ENCODE measurements at regions not wholly inside any gene's neighbourhood (a gene's known extent, or its start where the extent isn't known, plus 50 kb on each side); places are given as distances from the start of the nearest gene placed in this dataset.
"Not testable (repeated sequence)": the region's sequence is repeated elsewhere in the genome, so short reads cannot be mapped to it uniquely, and the experiment has no call there.

DNA sequence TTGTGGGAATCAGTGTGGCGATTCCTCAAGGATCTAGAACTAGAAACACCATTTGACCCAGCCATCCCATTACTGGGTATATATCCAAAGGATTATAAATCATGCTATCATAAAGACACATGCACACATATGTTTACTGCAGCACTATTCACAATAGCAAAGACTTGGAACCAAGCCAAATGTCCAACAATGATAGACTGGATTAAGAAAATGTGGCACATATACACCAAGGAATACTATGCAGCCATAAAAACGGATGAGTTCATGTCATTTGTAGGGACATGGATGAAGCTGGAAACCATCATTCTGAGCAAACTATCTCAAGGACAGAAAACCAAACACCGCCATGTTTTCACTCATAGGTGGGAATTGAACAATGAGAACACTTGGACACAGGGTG lies 250.9 kb upstream of the FGF13 start:
- FAIRE-seq; H2AFZ ChIP-seq (ENCODE audit: low read depth, low read length); DNase-seq (ENCODE audit: extremely low read depth in 1 of 4, low spot score in 3 of 4); CTCF ChIA-PET (ENCODE audit: low intra/inter-chr PET ratio); H3K4me3 ChIP-seq; in situ Hi-C loops (cut with MboI); H3K4me1 ChIP-seq (replicated peaks in 1 of 2; ENCODE audit: control insufficient read depth in 2 of 2, insufficient read depth in 2 of 2, low read length in 2 of 2); ATAC-seq; H3K4me2 ChIP-seq (ENCODE audit: insufficient read depth, low read length); BruUV-seq (replicated peaks); POLR2A ChIA-PET; H3K9me1 ChIP-seq (ENCODE audit: control insufficient read depth, insufficient read depth, low read length); H3K27me3 ChIP-seq (ENCODE audit: control insufficient read depth in 2 of 2, insufficient read depth in 2 of 2, low read length in 2 of 2); H4K20me1 ChIP-seq (replicated peaks; ENCODE audit: control insufficient read depth, insufficient read depth, low read length); intact Hi-C loops (cut with micrococcal nuclease); H3K9me3 ChIP-seq (replicated peaks; ENCODE audit: control insufficient read depth, insufficient read depth, low read depth, low read length); H3K27ac ChIP-seq (ENCODE audit: extremely low read depth, low read depth, low read length); H3K9ac ChIP-seq (ENCODE audit: insufficient read depth in 1 of 2, low read depth in 2 of 2, low read length in 2 of 2); H3K36me3 ChIP-seq (ENCODE audit: control insufficient read depth, insufficient read depth, low read length): not testable (repeated sequence)
- peaks cover 24% of the 10 kb centered on the region for H3K79me2 ChIP-seq (ENCODE audit: control insufficient read depth, insufficient read depth, low read length)
- TF ChIP-seq NFIC (IDR thresholded peaks at IDR 0.05): peak; percentile 69
- 69% methylated on average over 3 of the region's 3 CpGs for WGBS (ENCODE audit: insufficient coverage, low coverage, missing lambda C conversion rate)

DNA sequence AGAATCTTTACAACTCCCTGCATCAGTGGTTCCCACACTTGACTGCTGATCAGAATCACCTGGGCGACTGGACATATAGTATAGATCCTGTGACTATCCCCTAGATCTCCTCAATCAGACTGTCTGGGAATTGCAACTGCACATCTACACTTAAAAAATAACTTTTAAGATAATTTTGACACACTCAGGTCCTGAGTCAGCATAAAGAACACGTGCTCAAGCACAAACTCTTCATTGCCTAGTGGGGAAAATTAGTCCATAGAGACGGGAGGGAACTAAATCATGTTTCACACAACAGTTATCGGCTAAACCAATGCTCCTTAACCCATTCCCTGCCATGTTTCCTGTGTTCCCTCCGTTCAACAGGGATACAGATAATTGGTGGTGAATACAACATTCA lies 243.5 kb upstream of the FGF13 start:
- Histone ChIP-seq H3K4me1 (replicated peaks in 1 of 2; ENCODE audit: control insufficient read depth in 2 of 2, insufficient read depth in 2 of 2, low read length in 2 of 2) (no peaks in the 10 kb centered on the region; a peak in 1 of 5 replicates), H3K9ac (ENCODE audit: insufficient read depth in 1 of 2, low read depth in 2 of 2, low read length in 2 of 2) (no peak overlapping the region), H3K27me3 (ENCODE audit: control insufficient read depth in 2 of 2, insufficient read depth in 2 of 2, low read length in 2 of 2) (no peaks in the 10 kb centered on the region), H3K27ac (ENCODE audit: extremely low read depth, low read depth, low read length) (no peak overlapping the region), H3K79me2 (ENCODE audit: control insufficient read depth, insufficient read depth, low read length) (peaks cover 50% of the 10 kb centered on the region), H3K4me2 (ENCODE audit: insufficient read depth, low read length) (no peak overlapping the region), H2AFZ (ENCODE audit: low read depth, low read length) (no peak overlapping the region), H4K20me1 (replicated peaks; ENCODE audit: control insufficient read depth, insufficient read depth, low read length) (no peaks in the 10 kb centered on the region), H3K9me3 (replicated peaks; ENCODE audit: control insufficient read depth, insufficient read depth, low read depth, low read length) (0 out of 2 replicates have a peak, but pooled peaks cover 1% of the 10 kb centered on the region), H3K4me3 (no peak overlapping the region), H3K36me3 (ENCODE audit: control insufficient read depth, insufficient read depth, low read length) (no peaks in the 10 kb centered on the region), H3K9me1 (ENCODE audit: control insufficient read depth, insufficient read depth, low read length) (no peaks in the 10 kb centered on the region)
- 32% methylated on average over 5 of the region's 5 CpGs for WGBS (ENCODE audit: insufficient coverage, low coverage, missing lambda C conversion rate)
- FAIRE-seq (no peak), DNase-seq (ENCODE audit: extremely low read depth in 1 of 4, low spot score in 3 of 4) (no peak), ATAC-seq (no peak)
- in situ Hi-C loops (cut with MboI): no loop called here
- ChIA-PET CTCF (ENCODE audit: low intra/inter-chr PET ratio) (no interaction called here), POLR2A (no interaction called here)
- BruUV-seq (replicated peaks): no TSS peak
- intact Hi-C loops (cut with micrococcal nuclease): no loop called here
- TF ChIP-seq MAFG (tag; conservative IDR thresholded peaks at IDR 0.05) (peak; percentile 88), ZNF316 (IDR thresholded peaks at IDR 0.05) (peak; percentile 88), DACH1 (IDR thresholded peaks at IDR 0.05; ENCODE audit: partially characterized antibody) (no peak), CBX2 (IDR thresholded peaks at IDR 0.05; ENCODE audit: insufficient read depth, low read length, poor library complexity, severe bottlenecking) (no peak), THRAP3 (IDR thresholded peaks at IDR 0.05; ENCODE audit: borderline replicate concordance) (no peak), MCM7 (IDR thresholded peaks at IDR 0.05) (no peak), ZKSCAN8 (CRISPR knock-in tag; IDR thresholded peaks at IDR 0.05) (no peak)
- TF ChIP-seq, protein P1, sequence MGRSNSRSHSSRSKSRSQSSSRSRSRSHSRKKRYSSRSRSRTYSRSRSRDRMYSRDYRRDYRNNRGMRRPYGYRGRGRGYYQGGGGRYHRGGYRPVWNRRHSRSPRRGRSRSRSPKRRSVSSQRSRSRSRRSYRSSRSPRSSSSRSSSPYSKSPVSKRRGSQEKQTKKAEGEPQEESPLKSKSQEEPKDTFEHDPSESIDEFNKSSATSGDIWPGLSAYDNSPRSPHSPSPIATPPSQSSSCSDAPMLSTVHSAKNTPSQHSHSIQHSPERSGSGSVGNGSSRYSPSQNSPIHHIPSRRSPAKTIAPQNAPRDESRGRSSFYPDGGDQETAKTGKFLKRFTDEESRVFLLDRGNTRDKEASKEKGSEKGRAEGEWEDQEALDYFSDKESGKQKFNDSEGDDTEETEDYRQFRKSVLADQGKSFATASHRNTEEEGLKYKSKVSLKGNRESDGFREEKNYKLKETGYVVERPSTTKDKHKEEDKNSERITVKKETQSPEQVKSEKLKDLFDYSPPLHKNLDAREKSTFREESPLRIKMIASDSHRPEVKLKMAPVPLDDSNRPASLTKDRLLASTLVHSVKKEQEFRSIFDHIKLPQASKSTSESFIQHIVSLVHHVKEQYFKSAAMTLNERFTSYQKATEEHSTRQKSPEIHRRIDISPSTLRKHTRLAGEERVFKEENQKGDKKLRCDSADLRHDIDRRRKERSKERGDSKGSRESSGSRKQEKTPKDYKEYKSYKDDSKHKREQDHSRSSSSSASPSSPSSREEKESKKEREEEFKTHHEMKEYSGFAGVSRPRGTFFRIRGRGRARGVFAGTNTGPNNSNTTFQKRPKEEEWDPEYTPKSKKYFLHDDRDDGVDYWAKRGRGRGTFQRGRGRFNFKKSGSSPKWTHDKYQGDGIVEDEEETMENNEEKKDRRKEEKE (IDR thresholded peaks at IDR 0.05; ENCODE audit: borderline replicate concordance in 1 of 2, control insufficient read depth in 1 of 2, low read depth in 2 of 2, low read length in 1 of 2): no peak
- TF ChIP-seq, protein P2, sequence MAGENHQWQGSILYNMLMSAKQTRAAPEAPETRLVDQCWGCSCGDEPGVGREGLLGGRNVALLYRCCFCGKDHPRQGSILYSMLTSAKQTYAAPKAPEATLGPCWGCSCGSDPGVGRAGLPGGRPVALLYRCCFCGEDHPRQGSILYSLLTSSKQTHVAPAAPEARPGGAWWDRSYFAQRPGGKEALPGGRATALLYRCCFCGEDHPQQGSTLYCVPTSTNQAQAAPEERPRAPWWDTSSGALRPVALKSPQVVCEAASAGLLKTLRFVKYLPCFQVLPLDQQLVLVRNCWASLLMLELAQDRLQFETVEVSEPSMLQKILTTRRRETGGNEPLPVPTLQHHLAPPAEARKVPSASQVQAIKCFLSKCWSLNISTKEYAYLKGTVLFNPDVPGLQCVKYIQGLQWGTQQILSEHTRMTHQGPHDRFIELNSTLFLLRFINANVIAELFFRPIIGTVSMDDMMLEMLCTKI (IDR thresholded peaks at IDR 0.05; ENCODE audit: partially characterized antibody): no peak
- TF ChIP-seq, protein P3, sequence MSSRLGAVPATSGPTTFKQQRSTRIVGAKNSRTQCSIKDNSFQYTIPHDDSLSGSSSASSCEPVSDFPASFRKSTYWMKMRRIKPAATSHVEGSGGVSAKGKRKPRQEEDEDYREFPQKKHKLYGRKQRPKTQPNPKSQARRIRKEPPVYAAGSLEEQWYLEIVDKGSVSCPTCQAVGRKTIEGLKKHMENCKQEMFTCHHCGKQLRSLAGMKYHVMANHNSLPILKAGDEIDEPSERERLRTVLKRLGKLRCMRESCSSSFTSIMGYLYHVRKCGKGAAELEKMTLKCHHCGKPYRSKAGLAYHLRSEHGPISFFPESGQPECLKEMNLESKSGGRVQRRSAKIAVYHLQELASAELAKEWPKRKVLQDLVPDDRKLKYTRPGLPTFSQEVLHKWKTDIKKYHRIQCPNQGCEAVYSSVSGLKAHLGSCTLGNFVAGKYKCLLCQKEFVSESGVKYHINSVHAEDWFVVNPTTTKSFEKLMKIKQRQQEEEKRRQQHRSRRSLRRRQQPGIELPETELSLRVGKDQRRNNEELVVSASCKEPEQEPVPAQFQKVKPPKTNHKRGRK (tag; IDR thresholded peaks at IDR 0.05): no peak
